HepG2 (cell line): ENCODE measurements at regions not wholly inside any gene's neighbourhood (a gene's known extent, or its start where the extent isn't known, plus 50 kb on each side); places are given as distances from the start of the nearest gene placed in this dataset.

Experiments used
- ATAC-seq: fragments of 200-7000 bp; cut with Tn5 transposase; 3 replicates; pipeline ENCODE4 v1.9.1; 2020; ENCODE audit warnings: mild to moderate bottlenecking, moderate library complexity
- BruUV-seq: library from RNA; stranded (reverse); fragments of 400-500 nt; replicated peaks from 2 replicates; lab custom pipeline; 2021; lab: Mats Ljungman, UMichigan
- CTCF ChIA-PET: fragments of 300-600 bp; formaldehyde crosslinking; extraction: SDS; loops from one replicate; lab custom pipeline; 2021; ENCODE audit warnings: low total read pairs, inconsistent platforms, low intra/inter-chr PET ratio; lab: Yijun Ruan, JAX
- POLR2A ChIA-PET: fragments of 350-600 bp; sonication (Branson Sonifier 250); formaldehyde crosslinking; loops from one replicate; lab custom pipeline; 2020; ENCODE audit warnings: antibody characterized with exemption, inconsistent platforms; lab: Yijun Ruan, JAX
- DNase-seq: peaks from one replicate; pipeline ENCODE4 v3.0.0-alpha.2; 2015; ENCODE audit warnings: low spot score
- FAIRE-seq: peaks from 3 replicates; lab custom pipeline; 2011; peaks lifted over from hg19 to GRCh38; lab: Jason Lieb, UNC
- H2AFZ ChIP-seq: one replicate; pipeline ENCODE4 v1.6.1; 2011; ENCODE audit warnings: low read length, inconsistent platforms
- H3K27ac ChIP-seq: fragments of 300-600 bp; 3 replicates; pipeline ENCODE4 v1.8.0; 2011; ENCODE audit warnings: mixed run types, mild to moderate bottlenecking, mixed read lengths, low read length, inconsistent platforms; ENCODE audit not compliant: insufficient read depth; ENCODE audit errors: extremely low read length
- H3K27me3 ChIP-seq, 2 experiments: fragments of 200-600 bp in 1 of 2; 2 replicates in 1 of 2; 3 replicates in 1 of 2; pipeline versions ENCODE4 v1.6.0 to v1.8.0; 2011; ENCODE audit warnings: low read length in 2 of 2, mild to moderate bottlenecking in 2 of 2, moderate library complexity in 2 of 2, inconsistent platforms in 1 of 2; ENCODE audit not compliant: insufficient read depth in 2 of 2, control insufficient read depth in 1 of 2
- H3K36me3 ChIP-seq, 2 experiments: fragments of 200-600 bp in 1 of 2; replicated peaks in 1 of 2; 2 replicates in 1 of 2; 3 replicates in 1 of 2; pipeline versions ENCODE4 v1.5.1 to v1.8.0; 2011; ENCODE audit warnings: low read length in 2 of 2, inconsistent platforms in 1 of 2; ENCODE audit not compliant: insufficient read depth in 2 of 2, control insufficient read depth in 1 of 2
- H3K4me1 ChIP-seq: 2 replicates; pipeline ENCODE4 v1.5.1; 2012; ENCODE audit warnings: low read length, inconsistent platforms; ENCODE audit not compliant: insufficient read depth
- H3K4me2 ChIP-seq: 2 replicates; pipeline ENCODE4 v1.6.0; 2011; ENCODE audit warnings: low read depth, low read length, inconsistent platforms
- H3K4me3 ChIP-seq, 3 experiments: fragments of 200-600 bp in 1 of 3; sonication (generic), shearing (Covaris generic) in 1 of 3; replicated peaks in 1 of 3; 2 replicates each; pipeline ENCODE4 v1.5.1; 2011 to 2016; ENCODE audit warnings: low read length in 3 of 3, inconsistent platforms in 2 of 3, low read depth in 2 of 3, mild to moderate bottlenecking in 2 of 3, control low read depth in 1 of 3, mixed read lengths in 1 of 3; ENCODE audit not compliant: insufficient read depth in 1 of 3
- H3K79me2 ChIP-seq: one replicate; pipeline ENCODE4 v1.6.1; 2011; ENCODE audit warnings: low read length, inconsistent platforms; ENCODE audit not compliant: insufficient read depth
- H3K9ac ChIP-seq: 2 replicates; pipeline ENCODE4 v1.6.0; 2011; ENCODE audit warnings: mild to moderate bottlenecking, low read depth, low read length, inconsistent platforms; ENCODE audit not compliant: insufficient read depth
- H3K9me3 ChIP-seq: 2 replicates; pipeline ENCODE4 v1.5.1; 2012; ENCODE audit warnings: mild to moderate bottlenecking, low read length
- H4K20me1 ChIP-seq: 2 replicates; pipeline ENCODE4 v1.6.0; 2011; ENCODE audit warnings: inconsistent platforms, mild to moderate bottlenecking, low read length, moderate library complexity; ENCODE audit not compliant: insufficient read depth
- ARHGAP35 ChIP-seq: sonication (generic); formaldehyde crosslinking; IDR thresholded peaks from 2 replicates; pipeline ENCODE4 v1.9.0; 2022; ENCODE audit warnings: mild to moderate bottlenecking, inconsistent platforms, moderate library complexity, missing genetic modification reagents, borderline replicate concordance
- ATF7 ChIP-seq, 2 experiments: fragments of 450-650 bp in 1 of 2; sonication (generic) in 1 of 2; formaldehyde crosslinking in 1 of 2; IDR thresholded peaks; 2 replicates each; pipeline versions ENCODE4 v1.4.0 to v1.6.1; 2016 to 2020; ENCODE audit warnings: antibody characterized with exemption in 1 of 2, mild to moderate bottlenecking in 1 of 2, missing genetic modification reagents in 1 of 2
- ATF7-NPFF ChIP-seq: sonication (generic); formaldehyde crosslinking; IDR thresholded peaks from 2 replicates; pipeline ENCODE4 v1.8.1; 2023; ENCODE audit warnings: mild to moderate bottlenecking, low read depth, missing genetic modification reagents, moderate library complexity
- DMAP1 ChIP-seq: IDR thresholded peaks from 2 replicates; pipeline ENCODE4 v1.6.1; 2016
- ESRRA ChIP-seq: sonication (generic); formaldehyde crosslinking; IDR thresholded peaks from 2 replicates; pipeline ENCODE4 v1.5.1; 2020; ENCODE audit warnings: mild to moderate bottlenecking, low read depth, missing genetic modification reagents
- GABPB1 ChIP-seq: IDR thresholded peaks from 2 replicates; pipeline ENCODE4 v1.6.1; 2016; ENCODE audit warnings: mild to moderate bottlenecking, missing genetic modification reagents, moderate library complexity, missing compliant biosample characterization
- GTF2F1 ChIP-seq: fragments of 150-350 bp; IDR thresholded peaks from 2 replicates; pipeline ENCODE4 v1.6.1; 2014; ENCODE audit warnings: low read length
- HMGA1 ChIP-seq: sonication (generic); formaldehyde crosslinking; conservative IDR thresholded peaks from 2 replicates; pipeline ENCODE4 v1.4.0; 2020; ENCODE audit warnings: missing genetic modification reagents
- NFKBIZ ChIP-seq: IDR thresholded peaks from 2 replicates; pipeline ENCODE4 v1.6.1; 2018; ENCODE audit warnings: missing genetic modification reagents, missing compliant biosample characterization
- NFYB ChIP-seq: sonication (generic); formaldehyde crosslinking; IDR thresholded peaks from 2 replicates; pipeline ENCODE4 v1.4.0; 2020; ENCODE audit warnings: missing genetic modification reagents
- PHF21A ChIP-seq: sonication (generic); formaldehyde crosslinking; IDR thresholded peaks from 2 replicates; pipeline ENCODE4 v1.5.0; 2020; ENCODE audit warnings: mild to moderate bottlenecking, missing genetic modification reagents
- REL ChIP-seq: sonication (generic); formaldehyde crosslinking; conservative IDR thresholded peaks from 2 replicates; pipeline ENCODE4 v1.8.0; 2022; ENCODE audit warnings: mild to moderate bottlenecking, missing genetic modification reagents, moderate library complexity
- REXO4 ChIP-seq: sonication (generic); formaldehyde crosslinking; IDR thresholded peaks from 2 replicates; pipeline ENCODE4 v1.8.0; 2022; ENCODE audit warnings: missing genetic modification reagents, mild to moderate bottlenecking, borderline replicate concordance
- SP5 ChIP-seq: IDR thresholded peaks from 2 replicates; pipeline ENCODE4 v1.6.1; 2016; ENCODE audit warnings: low read depth, borderline replicate concordance
- TBX2 ChIP-seq: sonication (generic); formaldehyde crosslinking; IDR thresholded peaks from 2 replicates; pipeline ENCODE4 v1.5.0; 2020; ENCODE audit warnings: missing genetic modification reagents, mild to moderate bottlenecking, borderline replicate concordance
- ZNF138 ChIP-seq: sonication (generic); formaldehyde crosslinking; IDR thresholded peaks from 2 replicates; pipeline ENCODE4 v1.5.0; 2020; ENCODE audit warnings: mild to moderate bottlenecking, low read depth, missing genetic modification reagents
- ZNF230 ChIP-seq: sonication (generic); formaldehyde crosslinking; IDR thresholded peaks from 2 replicates; pipeline ENCODE4 v1.4.0; 2020; ENCODE audit warnings: mild to moderate bottlenecking, missing genetic modification reagents
- ZNF441 ChIP-seq: sonication (generic); formaldehyde crosslinking; IDR thresholded peaks from 2 replicates; pipeline ENCODE4 v1.7.0; 2021; ENCODE audit warnings: missing genetic modification reagents, borderline replicate concordance
- ZNF709 ChIP-seq: sonication (generic); formaldehyde crosslinking; IDR thresholded peaks from 2 replicates; pipeline ENCODE4 v1.5.0; 2020; ENCODE audit warnings: mild to moderate bottlenecking, missing genetic modification reagents
- ZNF768 ChIP-seq: sonication (generic); formaldehyde crosslinking; IDR thresholded peaks from 2 replicates; pipeline ENCODE4 v1.4.0; 2020; ENCODE audit warnings: missing genetic modification reagents
- ZNF781 ChIP-seq: sonication (generic); formaldehyde crosslinking; IDR thresholded peaks from 2 replicates; pipeline ENCODE4 v1.5.1; 2020; ENCODE audit warnings: borderline replicate concordance, mild to moderate bottlenecking, missing genetic modification reagents; ENCODE audit errors: not compliant biosample characterization
- ZNF792 ChIP-seq: IDR thresholded peaks from 2 replicates; pipeline ENCODE4 v1.6.1; 2016
- WGBS: methylation state at CpG from one replicate; pipeline ENCODE4 v1.1.6; 2017; ENCODE audit warnings: low lambda C conversion rate; 5-methylcytosine and 5-hydroxymethylcytosine counted together
- in situ Hi-C: cut with HindIII; loops from 2 replicates; pipeline ENCODE4 v1.10.0; 2017; ENCODE audit warnings: low pct_unique_long_range_greater_than_20kb; ENCODE audit not compliant: extremely low pct_ligation_motif_present
- intact Hi-C: fragments of 100-400 bp; cut with micrococcal nuclease; formaldehyde crosslinking; loops from one replicate; pipeline ENCODE4 v1.10.0; 2022; ENCODE audit not compliant: unreplicated experiment

- POLR2A ChIA-PET: no interaction called here
- Histone ChIP-seq H3K27me3 (no peaks in the 10 kb centered on the region), H3K4me3 (no peak overlapping the region), H3K79me2 (no peaks in the 10 kb centered on the region), H3K9me3 (peaks cover 22% of the 10 kb centered on the region), H3K4me1 (no peaks in the 10 kb centered on the region), H3K9ac (no peak overlapping the region), H2AFZ (no peak overlapping the region), H3K36me3 (no peaks in the 10 kb centered on the region), H3K27ac (no peak overlapping the region), H4K20me1 (no peaks in the 10 kb centered on the region), H3K4me2 (no peak overlapping the region)
- no peak for ATAC-seq
- no peak for TF ChIP-seq REXO4 (CRISPR knock-in tag)
- TF ChIP-seq ZNF792 (CRISPR knock-in tag): no peak
- no peak for TF ChIP-seq ZNF709 (CRISPR knock-in tag)
- no peak for TF ChIP-seq ZNF768 (CRISPR knock-in tag)
- TF ChIP-seq TBX2 (CRISPR knock-in tag): no peak
- no peak for TF ChIP-seq ESRRA (CRISPR knock-in tag)
- no peak for TF ChIP-seq NFKBIZ (CRISPR knock-in tag)
- no peak for TF ChIP-seq ATF7 (IDR thresholded peaks at IDR 0.05)
- TF ChIP-seq ATF7 (CRISPR knock-in tag; IDR thresholded peaks at IDR 0.05): no peak
- no peak for TF ChIP-seq ZNF441 (CRISPR knock-in tag)
- TF ChIP-seq NFYB: no peak
- TF ChIP-seq ZNF230 (CRISPR knock-in tag): no peak
- FAIRE-seq: no peak
- DNase-seq: no peak
- WGBS: 49% methylated on average over 3 of the region's 3 CpGs
- CTCF ChIA-PET: no interaction called here
- intact Hi-C loops (no loop called here), in situ Hi-C loops (no loop called here)
- BruUV-seq: no TSS peak
These were observed 336.3 kb downstream of the PYDC2 start for GRCh38 chr3:191797271-191797670.

GRCh38 chr3:191802671-191803070 is 341.7 kb downstream of the PYDC2 start:
- H3K79me2 ChIP-seq: no peaks in the 10 kb centered on the region
- intact Hi-C loops: no loop called here
- ATAC-seq (no peak), FAIRE-seq (no peak), DNase-seq (no peak)
- no peaks in the 10 kb centered on the region for H3K4me1 ChIP-seq
- CTCF ChIA-PET: no interaction called here
- no peak overlapping the region for H3K4me3 ChIP-seq
- H3K9me3 ChIP-seq: peaks cover 38% of the 10 kb centered on the region
- 16% methylated on average over 3 of the region's 3 CpGs for WGBS
- H3K36me3 ChIP-seq: no peaks in the 10 kb centered on the region
- no TSS peak for BruUV-seq
- H2AFZ ChIP-seq: no peak overlapping the region
- no peaks in the 10 kb centered on the region for H3K27me3 ChIP-seq
- H3K27ac ChIP-seq: no peak overlapping the region
- POLR2A ChIA-PET: no interaction called here
- no peaks in the 10 kb centered on the region for H4K20me1 ChIP-seq
- H3K9ac ChIP-seq: no peak overlapping the region
- in situ Hi-C loops: loop anchor here (10.0 kb wide), 1 partner anchor 388 kb away; no protein-coding TSS in a partner anchor
- no peak overlapping the region for H3K4me2 ChIP-seq
- no peak for TF ChIP-seq SP5 (CRISPR knock-in tag)
- no peak for TF ChIP-seq ZNF781 (CRISPR knock-in tag)
- no peak for TF ChIP-seq REL (CRISPR knock-in tag)
- TF ChIP-seq ARHGAP35 (CRISPR knock-in tag): no peak
- no peak for TF ChIP-seq ZNF138 (CRISPR knock-in tag)
- no peak for TF ChIP-seq PHF21A (CRISPR knock-in tag)
- TF ChIP-seq GABPB1 (CRISPR knock-in tag): no peak
- TF ChIP-seq HMGA1 (CRISPR knock-in tag): no peak
- no peak for TF ChIP-seq ATF7-NPFF (CRISPR knock-in tag)
- TF ChIP-seq GTF2F1: no peak
- TF ChIP-seq DMAP1 (CRISPR knock-in tag): no peak
